ENCODE measurements at regions not wholly inside any gene's neighbourhood (a gene's known extent, or its start where the extent isn't known, plus 50 kb on each side); places are given as distances from the start of the nearest gene placed in this dataset.

DNA sequence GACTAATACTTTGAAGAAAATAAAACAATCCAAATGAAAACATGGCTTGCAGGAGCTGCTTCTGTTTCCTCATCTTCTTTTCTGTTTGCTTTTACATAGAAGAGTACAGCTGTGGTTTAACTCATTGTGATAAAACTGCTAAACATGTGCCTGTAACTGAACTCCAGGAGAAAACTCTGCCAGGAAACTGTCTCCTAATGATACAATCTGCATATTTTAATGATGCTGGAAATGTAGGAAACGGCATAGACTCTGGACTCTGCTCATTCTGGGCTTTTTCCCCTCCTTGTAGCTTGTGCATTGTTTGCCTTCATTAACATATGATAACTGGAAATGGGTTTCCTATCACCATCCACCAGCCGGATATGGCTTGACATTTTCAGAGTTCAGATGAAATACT is 813.3 kb upstream of the WWC1 start:
- intact Hi-C loops (cut with micrococcal nuclease): no loop called here
- CTCF ChIA-PET: interaction anchor here (0.6 kb wide), 1 partner anchor 641 kb away, joined by 3 read pairs; no protein-coding TSS in a partner anchor
- H3K36me3 Mint-ChIP-seq (ENCODE audit: insufficient read depth, unreplicated experiment): no peaks in the 10 kb centered on the region
- no peak overlapping the region for H3K27ac Mint-ChIP-seq (ENCODE audit: low read depth, unreplicated experiment)
- no peak for TF ChIP-seq CTCF (IDR thresholded peaks at IDR 0.05; ENCODE audit: unreplicated experiment)
- no TSS peak for BruUV-seq (replicated peaks)
- no peaks in the 10 kb centered on the region for H3K9me3 Mint-ChIP-seq (ENCODE audit: unreplicated experiment)
- no peaks in the 10 kb centered on the region for H3K27me3 Mint-ChIP-seq (ENCODE audit: insufficient read depth, unreplicated experiment)
- H3K4me1 Mint-ChIP-seq (ENCODE audit: insufficient read depth, unreplicated experiment): peaks cover 6% of the 10 kb centered on the region
- DNase-seq (ENCODE audit: unreplicated experiment): no peak
- POLR2A ChIA-PET: interaction anchor here (0.6 kb wide), 1 partner anchor 1075 kb away, joined by 4 read pairs; no protein-coding TSS in a partner anchor
- no peak overlapping the region for H3K4me3 Mint-ChIP-seq (ENCODE audit: unreplicated experiment)

DNA sequence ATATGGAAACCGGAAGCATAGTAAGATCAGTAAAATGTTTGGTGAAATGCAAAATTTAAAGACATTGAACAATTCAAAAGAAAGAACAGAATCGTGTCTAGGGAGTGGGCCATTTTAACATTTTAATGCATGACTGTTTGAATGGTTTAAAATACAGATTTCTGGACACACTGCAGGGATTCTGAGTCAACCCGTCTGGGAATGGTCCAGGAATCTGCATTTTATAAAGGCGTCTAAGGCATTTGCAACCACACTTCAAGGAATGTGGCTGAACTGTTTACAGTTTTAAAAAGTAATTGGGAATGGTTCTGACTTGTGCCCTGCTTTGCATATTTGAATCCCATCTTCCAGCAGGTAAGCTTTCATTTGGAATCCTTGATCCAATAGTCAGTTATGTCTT is 811.7 kb upstream of the WWC1 start:
- CTCF ChIA-PET: no interaction called here

DNA sequence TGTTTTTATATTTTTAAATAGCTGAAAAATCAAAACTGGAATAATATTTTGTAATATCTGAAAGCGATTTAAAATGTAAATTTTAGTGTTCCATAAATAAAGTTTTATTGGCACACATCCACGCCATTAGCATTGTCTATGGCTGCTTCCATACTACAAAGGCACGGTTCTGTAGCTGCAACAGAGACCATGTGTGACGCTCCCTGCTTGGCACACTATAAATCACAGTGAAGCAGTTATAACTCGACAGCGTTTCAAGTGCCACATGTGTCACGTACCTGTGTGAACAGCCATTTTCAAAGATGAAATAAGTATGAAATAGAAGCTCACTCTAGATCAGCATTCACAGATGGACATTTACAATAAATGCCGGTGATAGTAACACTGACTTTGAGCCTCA is 810.1 kb upstream of the WWC1 start:
- H3K4me3 Mint-ChIP-seq (ENCODE audit: unreplicated experiment): no peak overlapping the region
- no peak overlapping the region for H3K27ac Mint-ChIP-seq (ENCODE audit: low read depth, unreplicated experiment)

More for the DNA sequence above, 811.7 kb upstream of the WWC1 start:
- BruUV-seq (replicated peaks): no TSS peak
- intact Hi-C loops (cut with micrococcal nuclease): no loop called here
- DNase-seq (ENCODE audit: unreplicated experiment): no peak
- TF ChIP-seq CTCF (IDR thresholded peaks at IDR 0.05; ENCODE audit: unreplicated experiment): no peak
- Mint-ChIP-seq H3K4me1 (ENCODE audit: insufficient read depth, unreplicated experiment) (peaks cover 6% of the 10 kb centered on the region), H3K9me3 (ENCODE audit: unreplicated experiment) (no peaks in the 10 kb centered on the region), H3K27ac (ENCODE audit: low read depth, unreplicated experiment) (no peak overlapping the region), H3K36me3 (ENCODE audit: insufficient read depth, unreplicated experiment) (no peaks in the 10 kb centered on the region), H3K27me3 (ENCODE audit: insufficient read depth, unreplicated experiment) (no peaks in the 10 kb centered on the region), H3K4me3 (ENCODE audit: unreplicated experiment) (no peak overlapping the region)
- POLR2A ChIA-PET: no interaction called here

DNA sequence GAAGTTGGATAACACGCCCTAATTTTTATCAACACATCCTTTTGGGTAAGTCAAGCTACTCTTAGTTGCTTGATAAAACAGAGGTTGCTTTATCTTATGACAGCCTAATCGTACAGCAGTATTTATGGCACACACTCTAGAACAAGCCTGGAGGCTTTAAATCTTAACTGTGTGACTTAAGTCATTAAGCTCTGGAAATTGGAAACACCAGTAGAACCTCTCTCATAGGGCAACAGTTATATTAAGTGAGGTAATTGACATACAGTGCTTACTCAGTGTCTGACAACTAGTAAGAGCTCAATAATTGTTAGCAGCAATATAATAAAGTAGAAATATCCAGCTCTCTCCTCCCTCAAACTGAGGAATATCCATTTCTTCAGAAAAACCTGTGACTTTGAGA is 808.9 kb upstream of the WWC1 start:
- Mint-ChIP-seq H3K9me3 (ENCODE audit: unreplicated experiment) (no peaks in the 10 kb centered on the region), H3K36me3 (ENCODE audit: insufficient read depth, unreplicated experiment) (no peaks in the 10 kb centered on the region), H3K27ac (ENCODE audit: low read depth, unreplicated experiment) (no peak overlapping the region), H3K27me3 (ENCODE audit: insufficient read depth, unreplicated experiment) (no peaks in the 10 kb centered on the region), H3K4me3 (ENCODE audit: unreplicated experiment) (no peak overlapping the region), H3K4me1 (ENCODE audit: insufficient read depth, unreplicated experiment) (peaks cover 12% of the 10 kb centered on the region)
- intact Hi-C loops (cut with micrococcal nuclease): no loop called here
- POLR2A ChIA-PET: no interaction called here
- DNase-seq (ENCODE audit: unreplicated experiment): no peak
- TF ChIP-seq CTCF (IDR thresholded peaks at IDR 0.05; ENCODE audit: unreplicated experiment): no peak
- CTCF ChIA-PET: interaction anchor here (0.5 kb wide), 2 partner anchors 20 to 48 kb away, joined by 3 read pairs; no protein-coding TSS in a partner anchor
- BruUV-seq (replicated peaks): no TSS peak

More for the DNA sequence above, 810.1 kb upstream of the WWC1 start:
- DNase-seq (ENCODE audit: unreplicated experiment): no peak
- Mint-ChIP-seq H3K4me1 (ENCODE audit: insufficient read depth, unreplicated experiment) (peaks cover 12% of the 10 kb centered on the region), H3K36me3 (ENCODE audit: insufficient read depth, unreplicated experiment) (no peaks in the 10 kb centered on the region), H3K27me3 (ENCODE audit: insufficient read depth, unreplicated experiment) (no peaks in the 10 kb centered on the region), H3K9me3 (ENCODE audit: unreplicated experiment) (no peaks in the 10 kb centered on the region)
- POLR2A ChIA-PET: no interaction called here
- CTCF ChIA-PET: interaction anchor here (0.7 kb wide), 1 partner anchor 282 kb away, joined by 3 read pairs; no protein-coding TSS in a partner anchor
- no peak for TF ChIP-seq CTCF (IDR thresholded peaks at IDR 0.05; ENCODE audit: unreplicated experiment)
- BruUV-seq (replicated peaks): no TSS peak
- intact Hi-C loops (cut with micrococcal nuclease): no loop called here

Data from MCF 10A (cell line).